Esophagus muscularis mucosa (tissue), 4 donors: ENCODE measurements at regions not wholly inside any gene's neighbourhood (a gene's known extent, or its start where the extent isn't known, plus 50 kb on each side); places are given as distances from the start of the nearest gene placed in this dataset.

Experiments used
- CTCF ChIP-seq, 3 experiments: fragments of 200-600 bp in 2 of 3; fragments of 450-650 bp in 1 of 3; sonication (generic) in 2 of 3; IDR thresholded peaks; one replicate each; pipeline ENCODE4 v1.5.1; 2017 to 2019; ENCODE audit warnings: antibody characterized with exemption in 3 of 3, mild to moderate bottlenecking in 2 of 3, moderate library complexity in 1 of 3
- EP300 ChIP-seq: sonication (generic); formaldehyde crosslinking; IDR thresholded peaks from one replicate; pipeline ENCODE4 v1.6.1; 2017; ENCODE audit warnings: antibody characterized with exemption
- POLR2AphosphoS5 ChIP-seq, 2 donors: sonication (generic); formaldehyde crosslinking; IDR thresholded peaks; one replicate each; pipeline ENCODE4 v1.6.1; 2017; ENCODE audit warnings: antibody characterized with exemption in 2 of 2

GRCh38 chr12:78446555-78446954 is 418.0 kb upstream of the SYT1 start:
- TF ChIP-seq POLR2AphosphoS5 (IDR thresholded peaks at IDR 0.05) (no peak), CTCF (IDR thresholded peaks at IDR 0.05) (no peak), EP300 (no peak)
